HL-60/S4 treated with retinoic acid at 250 ng/mL for 4 days and 3 days (cell line): ENCODE measurements at regions not wholly inside any gene's neighbourhood (a gene's known extent, or its start where the extent isn't known, plus 50 kb on each side); places are given as distances from the start of the nearest gene placed in this dataset.
"Not testable (repeated sequence)": the region's sequence is repeated elsewhere in the genome, so short reads cannot be mapped to it uniquely, and the experiment has no call there.

Experiments used
- in situ Hi-C: fragments of 300-500 bp; cut with MboI; formaldehyde crosslinking; loops from 2 replicates; pipeline ENCODE4 v1.7.0; 2022; ENCODE audit warnings: low sequenced_read_pairs

- in situ Hi-C loops: no loop called here
Observed at GRCh38 chr2:192675681-192676080, 480.9 kb upstream of the TMEFF2 start.

DNA sequence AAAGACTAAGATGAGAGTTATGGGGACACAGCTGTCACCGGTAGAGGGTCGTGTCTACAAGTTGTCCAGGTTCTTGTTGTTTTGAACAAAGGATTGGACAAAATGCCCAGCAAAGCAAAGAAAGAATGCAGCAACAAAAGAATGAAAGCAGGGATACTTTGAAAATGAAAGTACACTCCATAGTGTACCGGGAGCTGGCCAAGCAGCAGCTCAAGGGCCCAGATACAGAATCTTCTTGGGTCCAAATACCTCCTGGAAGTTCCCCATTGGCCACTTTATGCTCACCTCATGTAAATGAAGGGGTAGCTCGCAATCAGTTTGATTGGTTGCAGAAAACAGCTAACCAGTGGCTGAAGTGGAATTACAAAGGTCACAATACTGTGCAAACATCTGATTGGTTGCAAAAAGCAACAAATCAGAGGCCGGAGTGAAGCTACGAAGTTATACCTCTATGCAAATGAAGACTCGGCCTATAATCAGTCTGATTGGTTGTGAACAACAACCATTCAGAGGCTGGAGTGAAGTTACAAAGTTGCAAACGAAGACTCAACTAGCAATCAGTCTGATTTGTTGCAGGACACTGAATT is 474.9 kb upstream of the TMEFF2 start:
- in situ Hi-C loops: no loop called here

DNA sequence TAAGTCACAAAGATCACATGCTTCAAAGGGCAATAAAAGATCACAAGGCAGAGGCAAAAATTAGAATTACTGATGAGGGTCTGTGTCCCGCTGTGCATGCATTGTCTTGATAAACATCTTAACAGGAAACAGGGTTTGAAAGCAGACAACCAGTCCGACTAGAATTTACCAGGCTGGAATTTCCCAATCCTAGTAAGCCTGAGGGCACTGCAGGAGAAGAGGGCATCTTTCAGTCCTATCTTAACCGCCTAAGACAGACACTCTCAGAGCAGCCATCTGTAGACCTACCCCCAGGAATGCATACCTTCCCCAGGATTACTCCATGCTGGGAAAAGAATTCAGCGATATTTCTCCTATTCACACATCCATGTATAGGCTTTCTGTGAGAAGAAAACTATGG is 465.8 kb upstream of the TMEFF2 start:
- in situ Hi-C loops: not testable (repeated sequence)

GRCh38 chr2:192657362-192657761 is 462.6 kb upstream of the TMEFF2 start:
- in situ Hi-C loops: no loop called here

GRCh38 chr2:192655916-192656315 is 461.2 kb upstream of the TMEFF2 start:
- in situ Hi-C loops: no loop called here

- in situ Hi-C loops: no loop called here
Observed at GRCh38 chr2:192645811-192646598, 451.3 kb upstream of the TMEFF2 start.

DNA sequence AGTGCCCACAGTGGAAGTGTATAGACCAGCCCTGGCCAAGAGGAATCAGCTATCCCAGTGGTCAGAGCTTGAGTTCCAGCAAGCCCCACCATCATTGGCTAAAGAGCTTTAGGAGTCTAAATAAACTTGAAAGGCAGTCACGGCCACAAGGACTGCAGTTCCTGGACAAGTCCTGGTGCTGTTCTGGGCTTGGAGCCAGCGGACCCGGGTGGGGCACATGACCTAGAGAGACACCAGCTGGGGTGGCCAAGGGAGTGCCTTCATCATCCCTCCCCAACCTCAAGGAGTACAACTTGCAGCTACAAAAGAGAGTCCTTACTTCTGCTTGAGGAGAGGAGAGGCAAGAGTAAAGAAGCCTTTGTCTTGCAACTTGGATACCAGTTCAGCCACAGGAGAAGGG is 439.8 kb upstream of the TMEFF2 start:
- in situ Hi-C loops: no loop called here

GRCh38 chr2:192628017-192628416 is 433.3 kb upstream of the TMEFF2 start:
- in situ Hi-C loops: no loop called here

DNA sequence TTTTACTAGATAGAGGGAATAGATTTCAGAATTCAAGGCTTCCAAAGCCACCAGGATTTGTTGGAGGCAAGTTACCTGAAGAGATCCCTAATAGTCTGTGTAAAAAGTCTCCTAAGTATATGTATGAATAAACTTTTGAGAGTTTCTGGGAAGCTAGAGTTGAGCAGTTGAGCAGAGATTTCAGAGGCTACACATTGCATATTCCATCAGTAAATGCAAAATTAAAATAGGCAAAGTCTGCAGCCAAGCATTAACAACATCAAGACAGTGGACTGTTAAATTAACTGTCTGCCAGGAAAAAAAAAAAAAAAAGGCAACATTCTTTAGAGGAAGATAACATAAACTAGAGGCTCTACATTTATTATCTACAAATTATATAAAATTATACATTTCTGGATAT is 420.4 kb upstream of the TMEFF2 start:
- in situ Hi-C loops: no loop called here

- in situ Hi-C loops: no loop called here
Observed at GRCh38 chr2:192604295-192604694, 409.6 kb upstream of the TMEFF2 start.

DNA sequence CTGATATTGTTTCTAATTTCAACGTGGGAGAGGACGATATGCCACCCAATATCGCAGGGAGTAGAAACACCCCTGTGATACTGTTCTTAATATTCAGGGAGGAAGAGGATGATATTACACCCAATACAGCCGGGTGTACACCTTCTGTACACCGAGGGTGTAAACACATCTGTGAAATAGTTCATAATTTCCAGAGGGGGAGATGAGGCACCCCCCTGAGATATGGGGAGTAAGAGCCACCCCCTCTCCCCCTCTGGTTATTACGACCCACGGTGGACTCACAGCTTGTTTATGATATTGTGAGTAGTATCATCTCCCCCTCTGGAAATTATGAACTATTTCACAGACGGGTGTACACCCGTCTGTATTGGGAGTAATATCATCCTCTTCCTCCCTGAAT is 403.9 kb upstream of the TMEFF2 start:
- in situ Hi-C loops: not testable (repeated sequence)

GRCh38 chr2:192593561-192593960 is 398.8 kb upstream of the TMEFF2 start:
- in situ Hi-C loops: no loop called here

DNA sequence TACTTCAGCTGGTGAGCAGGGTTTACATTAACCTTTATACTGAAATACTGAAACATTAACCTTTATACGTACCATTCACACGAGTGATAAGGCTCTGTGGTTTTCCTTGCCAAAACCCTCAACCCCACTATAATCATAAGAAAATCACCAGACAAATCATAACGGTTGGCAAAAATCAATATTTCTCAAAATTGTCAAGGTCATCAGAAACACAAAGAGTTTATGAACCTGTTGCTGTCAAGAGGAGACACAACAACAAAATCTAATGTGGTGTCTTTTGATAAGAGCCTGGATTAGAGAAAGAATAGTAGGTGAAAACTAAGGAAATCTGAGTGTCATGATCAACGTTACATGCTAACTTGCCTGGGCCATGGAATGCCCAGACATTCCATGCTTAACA is 396.9 kb upstream of the TMEFF2 start:
- in situ Hi-C loops: no loop called here

GRCh38 chr2:192585418-192585817 is 390.7 kb upstream of the TMEFF2 start:
- in situ Hi-C loops: no loop called here

DNA sequence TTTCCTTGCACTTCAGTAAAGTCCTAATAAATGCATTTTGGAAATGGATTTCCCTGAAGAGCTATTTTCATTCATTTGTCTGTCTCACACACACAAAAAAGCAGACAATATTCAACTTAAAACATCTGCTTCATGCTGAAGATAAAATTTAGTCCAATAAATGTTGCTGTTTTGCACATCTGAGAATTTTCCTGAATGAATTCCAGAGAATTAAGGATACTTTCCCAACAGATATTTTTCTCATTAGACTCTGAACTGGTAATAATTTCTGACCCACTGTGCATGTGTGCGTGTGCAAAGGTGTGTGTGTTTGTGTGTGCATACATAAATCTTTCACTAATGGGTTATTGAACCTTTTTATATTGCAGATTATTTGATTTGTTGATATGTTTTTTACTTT is 390.2 kb upstream of the TMEFF2 start:
- in situ Hi-C loops: no loop called here

DNA sequence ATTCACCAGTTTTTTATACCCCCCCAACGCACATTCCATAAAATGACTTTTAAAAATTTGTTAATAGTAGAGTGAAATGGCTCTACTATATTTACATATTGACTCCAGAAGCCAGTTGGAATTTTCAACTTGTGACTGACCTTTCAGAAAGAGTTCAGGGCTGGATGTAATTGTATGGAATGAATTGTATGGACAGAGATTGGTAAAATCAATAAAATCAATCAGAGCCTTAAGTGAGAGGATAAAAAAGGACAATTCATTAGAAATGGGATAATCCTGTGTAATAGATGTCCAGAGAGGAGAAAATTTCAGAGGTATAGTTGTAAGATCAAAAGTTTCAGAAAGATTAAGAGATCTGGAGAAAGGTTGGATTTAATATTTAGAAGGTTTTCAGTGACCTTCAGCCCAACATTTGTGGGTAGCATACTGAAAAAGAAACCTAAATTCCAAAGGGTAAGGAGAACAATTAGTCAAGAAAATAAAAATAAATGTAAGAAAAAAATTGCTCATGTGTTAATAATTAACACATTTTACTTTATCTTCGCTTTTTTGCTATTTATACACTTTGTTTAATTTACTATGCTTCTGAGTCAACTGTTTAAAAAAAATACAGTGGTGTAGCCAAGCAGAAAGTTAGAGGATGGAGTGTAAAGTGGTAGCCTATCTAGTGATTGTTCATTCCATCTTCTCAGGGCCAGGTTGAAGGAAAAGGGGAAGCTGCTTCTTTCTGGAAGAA is 385.4 kb upstream of the TMEFF2 start:
- in situ Hi-C loops: no loop called here

DNA sequence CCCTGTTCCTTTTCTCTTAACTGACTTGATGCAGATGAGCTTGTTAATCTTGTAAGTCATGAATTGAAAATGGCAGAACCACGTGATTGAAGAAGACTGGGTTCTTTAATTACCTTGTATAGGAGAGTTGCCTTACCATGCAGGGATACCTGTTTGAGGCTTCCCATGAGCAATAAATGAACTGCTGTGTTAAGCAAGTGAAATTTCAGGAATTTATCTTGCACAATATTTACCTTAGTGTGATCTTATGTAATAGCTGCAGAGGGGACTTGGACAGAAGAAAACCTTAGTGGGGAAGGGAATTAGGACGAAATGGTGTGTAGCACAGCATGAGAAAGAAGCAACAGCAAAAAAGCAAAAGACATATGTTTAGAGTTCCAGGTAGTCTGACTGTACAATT is 384.0 kb upstream of the TMEFF2 start:
- in situ Hi-C loops: no loop called here

- in situ Hi-C loops: no loop called here
Observed at GRCh38 chr2:192577706-192578105, 383.0 kb upstream of the TMEFF2 start.

- in situ Hi-C loops: no loop called here
Observed at GRCh38 chr2:192574552-192574951, 379.8 kb upstream of the TMEFF2 start.

GRCh38 chr2:192571636-192572035 is 376.9 kb upstream of the TMEFF2 start:
- in situ Hi-C loops: no loop called here

GRCh38 chr2:192570788-192571187 is 376.1 kb upstream of the TMEFF2 start:
- in situ Hi-C loops: no loop called here

DNA sequence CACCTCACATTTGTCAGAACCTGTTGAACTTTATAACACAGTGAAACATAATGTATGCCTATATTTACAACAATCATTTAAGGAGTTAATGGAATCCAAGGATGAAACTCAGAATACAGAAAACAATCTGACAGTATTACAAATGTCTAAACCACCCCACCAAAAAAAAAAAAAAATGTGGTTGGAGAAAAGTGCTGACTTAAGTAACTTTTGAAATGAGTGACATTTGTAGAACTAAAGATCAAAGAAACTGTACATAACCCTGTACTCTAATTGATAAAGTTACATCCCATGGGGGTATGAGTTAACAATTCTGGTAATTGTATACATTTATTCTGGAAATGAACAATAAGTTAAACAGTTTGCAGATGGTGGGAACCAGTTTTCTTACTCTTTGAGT is 372.1 kb upstream of the TMEFF2 start:
- in situ Hi-C loops: no loop called here
